K562 (cell line): ENCODE measurements at regions not wholly inside any gene's neighbourhood (a gene's known extent, or its start where the extent isn't known, plus 50 kb on each side); places are given as distances from the start of the nearest gene placed in this dataset.

Experiments
- ATAC-seq: fragments of 200-7000 bp; cut with Tn5 transposase; 3 replicates; pipeline ENCODE4 v1.9.1; 2020; ENCODE audit warnings: moderate library complexity
- BruUV-seq: library from RNA; stranded (reverse); fragments of 400-500 nt; replicated peaks from 2 replicates; lab custom pipeline; 2021; lab: Mats Ljungman, UMichigan
- CTCF ChIA-PET: fragments of 300-600 bp; formaldehyde crosslinking; extraction: SDS; loops from one replicate; lab custom pipeline; 2021; ENCODE audit warnings: low intra/inter-chr PET ratio; lab: Yijun Ruan, JAX
- POLR2A ChIA-PET: fragments of 300-600, 350-650 bp; sonication (Branson Sonifier 250); formaldehyde crosslinking; extraction: SDS; loops from one replicate; lab custom pipeline; 2021; ENCODE audit warnings: antibody characterized with exemption, inconsistent platforms; lab: Yijun Ruan, JAX
- DNase-seq, 4 experiments: peaks; one replicate each; pipeline versions ENCODE4 v3.0.0 to v3.0.0-alpha.2; 2011 to 2018; ENCODE audit warnings: low spot score in 3 of 4, mixed read lengths in 3 of 4; ENCODE audit errors: extremely low read depth in 1 of 4
- FAIRE-seq: peaks from 2 replicates; lab custom pipeline; 2011; peaks lifted over from hg19 to GRCh38; lab: Jason Lieb, UNC
- H2AFZ ChIP-seq: 2 replicates; pipeline ENCODE4 v1.6.0; 2011; ENCODE audit warnings: low read depth, low read length, control low read depth, inconsistent platforms
- H3K27ac ChIP-seq: fragments of 200-600 bp; 3 replicates; pipeline ENCODE4 v1.8.0; 2011; ENCODE audit warnings: low read depth, mild to moderate bottlenecking, control low read depth, inconsistent platforms, low read length, moderate library complexity, mixed read lengths; ENCODE audit errors: extremely low read depth
- H3K27me3 ChIP-seq, 2 experiments: fragments of 300-600 bp in 1 of 2; 2 replicates in 1 of 2; 3 replicates in 1 of 2; pipeline versions ENCODE4 v1.6.0 to v1.8.0; 2011; ENCODE audit warnings: inconsistent platforms in 2 of 2, low read length in 2 of 2, mild to moderate bottlenecking in 1 of 2, mixed read lengths in 1 of 2, moderate library complexity in 1 of 2; ENCODE audit not compliant: control insufficient read depth in 2 of 2, insufficient read depth in 2 of 2
- H3K36me3 ChIP-seq: fragments of 300-600 bp; 3 replicates; pipeline ENCODE4 v1.8.0; 2011; ENCODE audit warnings: mild to moderate bottlenecking, low read length, inconsistent platforms; ENCODE audit not compliant: control insufficient read depth, insufficient read depth
- H3K4me1 ChIP-seq, 2 experiments: fragments of 200-600 bp in 1 of 2; replicated peaks in 1 of 2; 2 replicates in 1 of 2; 3 replicates in 1 of 2; pipeline versions ENCODE4 v1.5.1 to v1.8.0; 2011; ENCODE audit warnings: inconsistent platforms in 2 of 2, low read length in 2 of 2, mild to moderate bottlenecking in 1 of 2, mixed read lengths in 1 of 2, moderate library complexity in 1 of 2; ENCODE audit not compliant: control insufficient read depth in 2 of 2, insufficient read depth in 2 of 2
- H3K4me2 ChIP-seq: 2 replicates; pipeline ENCODE4 v1.6.1; 2011; ENCODE audit warnings: low read length, control low read depth, inconsistent platforms, mixed read lengths; ENCODE audit not compliant: insufficient read depth
- H3K4me3 ChIP-seq: fragments of 200-600 bp; sonication (generic), shearing (Covaris generic); 2 replicates; pipeline ENCODE4 v1.5.1; 2016; ENCODE audit warnings: control low read depth, inconsistent platforms
- H3K79me2 ChIP-seq: fragments of 200-600 bp; 3 replicates; pipeline ENCODE4 v1.8.0; 2011; ENCODE audit warnings: low read length, inconsistent platforms; ENCODE audit not compliant: control insufficient read depth, insufficient read depth
- H3K9ac ChIP-seq, 2 experiments: 2 replicates each; pipeline versions ENCODE4 v1.6.0 to v1.6.1; 2011; ENCODE audit warnings: low read depth in 2 of 2, low read length in 2 of 2, control low read depth in 1 of 2, inconsistent platforms in 1 of 2, mild to moderate bottlenecking in 1 of 2, mixed read lengths in 1 of 2; ENCODE audit not compliant: insufficient read depth in 1 of 2
- H3K9me1 ChIP-seq: one replicate; pipeline ENCODE4 v1.6.0; 2011; ENCODE audit warnings: inconsistent platforms, mild to moderate bottlenecking, low read length, moderate library complexity; ENCODE audit not compliant: control insufficient read depth, insufficient read depth
- H3K9me3 ChIP-seq: replicated peaks from 2 replicates; pipeline ENCODE4 v1.5.1; 2011; ENCODE audit warnings: low read depth, low read length, inconsistent platforms; ENCODE audit not compliant: control insufficient read depth, insufficient read depth
- H4K20me1 ChIP-seq: replicated peaks from 2 replicates; pipeline ENCODE4 v1.6.1; 2011; ENCODE audit warnings: low read length, inconsistent platforms, mixed read lengths; ENCODE audit not compliant: control insufficient read depth, insufficient read depth
- E2F3 ChIP-seq: fragments of 250-450 bp; sonication (Bioruptor Pico); IDR thresholded peaks from 2 replicates; pipeline ENCODE4 v1.4.0; 2020; ENCODE audit warnings: mild to moderate bottlenecking
- GMEB1 ChIP-seq: fragments of 250-450 bp; sonication (Bioruptor Pico); IDR thresholded peaks from 2 replicates; pipeline ENCODE4 v1.4.0; 2020; ENCODE audit warnings: mild to moderate bottlenecking
- RHOXF2B ChIP-seq: fragments of 250-450 bp; sonication (Bioruptor Pico); conservative IDR thresholded peaks from 2 replicates; pipeline ENCODE4 v1.5.1; 2021
- SLC30A9 ChIP-seq: fragments of 250-450 bp; sonication (Bioruptor Pico); IDR thresholded peaks from 2 replicates; pipeline ENCODE4 v1.8.0; 2022; ENCODE audit warnings: mild to moderate bottlenecking, moderate library complexity
- TCFL5 ChIP-seq: fragments of 250-450 bp; sonication (Bioruptor Pico); conservative IDR thresholded peaks from 2 replicates; pipeline ENCODE4 v1.6.1; 2021; ENCODE audit warnings: mild to moderate bottlenecking, moderate library complexity, matching md5 sums
- ZNF707 ChIP-seq: fragments of 250-450 bp; sonication (Bioruptor Pico); conservative IDR thresholded peaks from 2 replicates; pipeline ENCODE4 v1.8.0; 2022; ENCODE audit warnings: inconsistent platforms, mild to moderate bottlenecking, moderate library complexity
- WGBS: fragments of 100-300 bp; shearing (Covaris generic); methylation state at CpG from one replicate; pipeline ENCODE4 v1.1.6; 2016; ENCODE audit warnings: low coverage, mixed read lengths; ENCODE audit not compliant: insufficient coverage; ENCODE audit errors: missing lambda C conversion rate; 5-methylcytosine and 5-hydroxymethylcytosine counted together
- in situ Hi-C: fragments of 300-500 bp; cut with MboI; formaldehyde crosslinking; loops from 4 replicates; pipeline ENCODE4 v1.15.0; 2018; ENCODE audit warnings: inconsistent platforms, mixed read lengths
- intact Hi-C: fragments of 100-400 bp; cut with micrococcal nuclease; formaldehyde crosslinking; loops from 2 replicates; pipeline ENCODE4 v1.14.2; 2022
- TF ChIP-seq, protein P1 (sequence below): sonication (generic); formaldehyde crosslinking; IDR thresholded peaks from 2 replicates; pipeline ENCODE4 v1.8.1; 2023; ENCODE audit warnings: mild to moderate bottlenecking, missing genetic modification reagents, moderate library complexity

DNA sequence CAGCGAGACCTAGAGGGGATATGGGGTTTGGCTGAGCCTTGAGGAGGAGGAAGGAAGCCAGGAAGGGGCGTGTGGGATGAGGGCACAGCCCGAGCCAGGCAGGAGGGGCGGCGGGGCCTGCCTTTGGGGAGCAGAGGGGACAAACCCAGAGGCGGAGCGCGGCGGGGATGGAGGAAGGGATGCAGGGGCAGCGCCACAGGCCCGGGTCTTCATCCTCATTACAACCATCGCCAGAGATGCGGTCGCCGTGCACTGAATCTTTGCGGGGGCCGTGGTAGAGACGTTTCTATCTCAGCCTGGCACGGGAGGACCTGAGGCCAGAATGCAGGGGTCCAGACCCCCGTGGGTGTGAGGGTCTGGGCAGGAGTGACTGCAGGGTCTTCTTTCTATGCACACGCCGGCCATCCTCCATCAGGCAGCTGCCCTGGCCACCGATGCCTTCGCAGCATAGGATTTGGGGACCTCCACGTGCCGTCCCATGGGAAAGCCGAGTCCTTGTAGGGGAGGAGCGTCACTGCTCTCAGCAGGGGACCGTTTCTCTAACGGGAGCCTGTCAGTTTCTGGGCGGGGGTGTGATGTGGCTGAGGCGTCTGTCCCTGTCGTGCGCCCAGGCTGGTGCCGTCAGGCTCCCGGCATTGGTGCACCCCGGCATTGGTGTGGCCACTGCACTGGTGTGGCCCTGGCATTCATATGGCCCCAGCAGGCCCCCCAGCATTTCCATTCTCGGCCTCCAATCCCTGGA lies 1267.9 kb downstream of the BRD1 start:
- no peaks in the 10 kb centered on the region for H3K36me3 ChIP-seq
- no peaks in the 10 kb centered on the region; a peak in 2 of 5 replicates for H3K4me1 ChIP-seq
- H3K27me3 ChIP-seq = no peaks in the 10 kb centered on the region
- no peaks in the 10 kb centered on the region for H4K20me1 ChIP-seq
- in situ Hi-C loops = no loop called here
- intact Hi-C loops = no loop called here
- no peak overlapping the region for H3K27ac ChIP-seq
- TF ChIP-seq ZNF707 (no peak), E2F3 (CRISPR knock-in tag) (no peak), RHOXF2B (CRISPR knock-in tag) (no peak), SLC30A9 (CRISPR knock-in tag) (no peak), TCFL5 (CRISPR knock-in tag) (no peak), GMEB1 (CRISPR knock-in tag) (no peak)
- TF ChIP-seq, protein P1, sequence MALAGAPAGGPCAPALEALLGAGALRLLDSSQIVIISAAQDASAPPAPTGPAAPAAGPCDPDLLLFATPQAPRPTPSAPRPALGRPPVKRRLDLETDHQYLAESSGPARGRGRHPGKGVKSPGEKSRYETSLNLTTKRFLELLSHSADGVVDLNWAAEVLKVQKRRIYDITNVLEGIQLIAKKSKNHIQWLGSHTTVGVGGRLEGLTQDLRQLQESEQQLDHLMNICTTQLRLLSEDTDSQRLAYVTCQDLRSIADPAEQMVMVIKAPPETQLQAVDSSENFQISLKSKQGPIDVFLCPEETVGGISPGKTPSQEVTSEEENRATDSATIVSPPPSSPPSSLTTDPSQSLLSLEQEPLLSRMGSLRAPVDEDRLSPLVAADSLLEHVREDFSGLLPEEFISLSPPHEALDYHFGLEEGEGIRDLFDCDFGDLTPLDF (CRISPR knock-in tag) = no peak
- H3K4me3 ChIP-seq = no peak overlapping the region
- H3K9me3 ChIP-seq = no peaks in the 10 kb centered on the region
- H2AFZ ChIP-seq = no peak overlapping the region
- ChIA-PET CTCF (no interaction called here), POLR2A (interaction anchor here (0.6 kb wide), 1 partner anchor 206 kb away, joined by 3 read pairs; no protein-coding TSS in a partner anchor)
- no peak for ATAC-seq
- 9% methylated on average over 18 of the region's 38 CpGs for WGBS
- H3K79me2 ChIP-seq = no peaks in the 10 kb centered on the region
- H3K9me1 ChIP-seq = no peaks in the 10 kb centered on the region
- no peak overlapping the region for H3K9ac ChIP-seq
- no peak for FAIRE-seq
- no peak for DNase-seq
- no peak overlapping the region for H3K4me2 ChIP-seq
- BruUV-seq = no TSS peak
